H1 (cell line): ENCODE measurements at regions not wholly inside any gene's neighbourhood (a gene's known extent, or its start where the extent isn't known, plus 50 kb on each side); places are given as distances from the start of the nearest gene placed in this dataset.

Source experiments
- CTCF ChIA-PET: fragments of 300-600 bp; sonication (Branson Sonifier 250); formaldehyde crosslinking; loops from one replicate; lab custom pipeline; 2021; ENCODE audit not compliant: partially characterized antibody; lab: Charles Lee
- POLR2A ChIA-PET: fragments of 300-600 bp; sonication (Branson Sonifier 250); formaldehyde crosslinking; loops from one replicate; lab custom pipeline; 2021; ENCODE audit warnings: inconsistent platforms; ENCODE audit not compliant: partially characterized antibody; lab: Charles Lee
- DNase-seq, 2 experiments: peaks; one replicate each; pipeline versions ENCODE4 v3.0.0 to v3.0.0-alpha.2; 2010 to 2022; ENCODE audit warnings: low spot score in 2 of 2, low read depth in 1 of 2, mixed read lengths in 1 of 2
- FAIRE-seq: peaks from 2 replicates; lab custom pipeline; 2011; peaks lifted over from hg19 to GRCh38; lab: Jason Lieb, UNC
- H2AFZ ChIP-seq: 2 replicates; pipeline ENCODE4 v1.8.1; 2012; ENCODE audit warnings: low read length, inconsistent platforms
- H2AK5ac ChIP-seq: 2 replicates; pipeline ENCODE4 v1.6.1; 2013; ENCODE audit warnings: low read depth, low read length
- H2BK120ac ChIP-seq: replicated peaks from 2 replicates; pipeline ENCODE3; 2013; ENCODE audit warnings: low read depth, low read length, inconsistent platforms
- H2BK12ac ChIP-seq: 2 replicates; pipeline ENCODE4 v1.6.1; 2013; ENCODE audit warnings: low read depth, low read length
- H2BK15ac ChIP-seq: 2 replicates; pipeline ENCODE4 v1.6.1; 2013; ENCODE audit warnings: low read length
- H2BK20ac ChIP-seq: 2 replicates; pipeline ENCODE4 v1.6.1; 2013; ENCODE audit warnings: low read length
- H2BK5ac ChIP-seq: 2 replicates; pipeline ENCODE4 v1.6.1; 2013; ENCODE audit warnings: low read depth, low read length
- H3K14ac ChIP-seq: 2 replicates; pipeline ENCODE4 v1.6.1; 2013; ENCODE audit warnings: inconsistent platforms; ENCODE audit not compliant: insufficient read length
- H3K18ac ChIP-seq: 2 replicates; pipeline ENCODE4 v1.6.1; 2013; ENCODE audit warnings: low read length; ENCODE audit errors: extremely low read depth
- H3K23ac ChIP-seq: 2 replicates; pipeline ENCODE4 v1.6.1; 2013; ENCODE audit warnings: inconsistent platforms; ENCODE audit not compliant: insufficient read length
- H3K23me2 ChIP-seq: 2 replicates; pipeline ENCODE4 v1.6.1; 2013; ENCODE audit warnings: low read depth, low read length
- H3K27ac ChIP-seq: 2 replicates; pipeline ENCODE4 v1.6.1; 2011; ENCODE audit warnings: low read depth, low read length, inconsistent platforms
- H3K27me3 ChIP-seq, 4 experiments: replicated peaks in 1 of 4; 1 replicate in 1 of 4; 2 replicates in 3 of 4; pipeline versions ENCODE4 v1.6.1 to v1.8.1; 2011 to 2013; ENCODE audit warnings: low read length in 3 of 4, mild to moderate bottlenecking in 3 of 4, inconsistent platforms in 2 of 4, mixed read lengths in 2 of 4, moderate library complexity in 1 of 4; ENCODE audit not compliant: control insufficient read depth in 3 of 4, insufficient read depth in 3 of 4; ENCODE audit errors: extremely low read depth in 1 of 4
- H3K36me3 ChIP-seq, 4 experiments: 2 replicates each; pipeline versions ENCODE4 v1.6.1 to v1.8.1; 2011 to 2013; ENCODE audit warnings: mild to moderate bottlenecking in 4 of 4, low read length in 3 of 4, moderate library complexity in 2 of 4, control low read depth in 1 of 4, inconsistent platforms in 1 of 4; ENCODE audit not compliant: insufficient read depth in 4 of 4, control insufficient read depth in 2 of 4
- H3K4ac ChIP-seq: replicated peaks from 2 replicates; pipeline ENCODE3; 2013; ENCODE audit warnings: low read length, low read depth, mixed read lengths, inconsistent platforms; ENCODE audit not compliant: insufficient read length
- H3K4me1 ChIP-seq, 4 experiments: replicated peaks in 1 of 4; 1 replicate in 1 of 4; 2 replicates in 3 of 4; pipeline versions ENCODE4 v1.6.1 to v1.8.1; 2011 to 2013; ENCODE audit warnings: low read length in 3 of 4, inconsistent platforms in 2 of 4, mixed read lengths in 1 of 4; ENCODE audit not compliant: insufficient read depth in 4 of 4, control insufficient read depth in 3 of 4
- H3K4me2 ChIP-seq, 2 experiments: 2 replicates each; pipeline versions ENCODE4 v1.6.1 to v1.8.1; 2011 to 2013; ENCODE audit warnings: low read depth in 2 of 2, low read length in 2 of 2, control low read depth in 1 of 2, inconsistent platforms in 1 of 2, mild to moderate bottlenecking in 1 of 2; ENCODE audit not compliant: insufficient read depth in 1 of 2
- H3K4me3 ChIP-seq, 4 experiments: fragments of 200-600, 300-600 bp in 1 of 4; sonication (generic), shearing (Covaris generic), sonication (Bioruptor Twin) in 1 of 4; 2 replicates each; pipeline versions ENCODE4 v1.5.1 to v1.8.1; 2011 to 2016; ENCODE audit warnings: low read length in 4 of 4, low read depth in 3 of 4, control low read depth in 2 of 4, inconsistent platforms in 2 of 4, mild to moderate bottlenecking in 2 of 4, mixed read lengths in 1 of 4, moderate library complexity in 1 of 4; ENCODE audit not compliant: insufficient read depth in 2 of 4; ENCODE audit errors: extremely low read depth in 1 of 4
- H3K56ac ChIP-seq: replicated peaks from 2 replicates; pipeline ENCODE3; 2013; ENCODE audit warnings: low read depth, mild to moderate bottlenecking, mixed read lengths, low read length, inconsistent platforms; ENCODE audit not compliant: insufficient read length
- H3K79me1 ChIP-seq: 2 replicates; pipeline ENCODE4 v1.6.1; 2013; ENCODE audit warnings: low read depth, low read length, control low read depth
- H3K79me2 ChIP-seq, 2 experiments: 2 replicates each; pipeline versions ENCODE4 v1.6.1 to v1.8.1; 2012 to 2013; ENCODE audit warnings: low read length in 2 of 2, mild to moderate bottlenecking in 2 of 2, inconsistent platforms in 1 of 2; ENCODE audit not compliant: insufficient read depth in 2 of 2, control insufficient read depth in 1 of 2
- H3K9ac ChIP-seq, 4 experiments: replicated peaks in 1 of 4; 1 replicate in 1 of 4; 2 replicates in 3 of 4; pipeline versions ENCODE4 v1.6.1 to v1.8.1; 2011 to 2013; ENCODE audit warnings: low read depth in 3 of 4, low read length in 3 of 4, control low read depth in 2 of 4, mild to moderate bottlenecking in 2 of 4, moderate library complexity in 2 of 4, inconsistent platforms in 1 of 4; ENCODE audit errors: extremely low read depth in 1 of 4
- H3K9me3 ChIP-seq, 2 experiments: 2 replicates each; pipeline versions ENCODE4 v1.6.1 to v1.8.1; 2012 to 2013; ENCODE audit warnings: mild to moderate bottlenecking in 2 of 2, moderate library complexity in 2 of 2, control low read depth in 1 of 2, inconsistent platforms in 1 of 2, low read depth in 1 of 2, low read length in 1 of 2, mixed read lengths in 1 of 2; ENCODE audit not compliant: insufficient read depth in 2 of 2
- H4K20me1 ChIP-seq, 2 experiments: replicated peaks in 1 of 2; 2 replicates each; pipeline versions ENCODE3 to v1.8.1; 2011 to 2013; ENCODE audit warnings: inconsistent platforms in 2 of 2, low read length in 2 of 2, mild to moderate bottlenecking in 1 of 2; ENCODE audit not compliant: insufficient read depth in 2 of 2, control insufficient read depth in 1 of 2
- H4K5ac ChIP-seq: 2 replicates; pipeline ENCODE4 v1.6.1; 2013; ENCODE audit warnings: low read length, low read depth, mixed read lengths, inconsistent platforms; ENCODE audit not compliant: insufficient read length
- H4K8ac ChIP-seq: 2 replicates; pipeline ENCODE4 v1.8.0; 2013; ENCODE audit warnings: mild to moderate bottlenecking, moderate library complexity, low read length, inconsistent platforms; ENCODE audit not compliant: insufficient read depth; ENCODE audit errors: extremely low read depth
- H4K91ac ChIP-seq: replicated peaks from 2 replicates; pipeline ENCODE3; 2013; ENCODE audit warnings: low read length, mixed read lengths, inconsistent platforms; ENCODE audit not compliant: insufficient read length
- RAD21 ChIP-seq, 2 experiments: IDR thresholded peaks in 1 of 2; conservative IDR thresholded peaks in 1 of 2; 2 replicates each; pipeline ENCODE4 v1.6.1; 2011; ENCODE audit warnings: low read depth in 2 of 2, low read length in 2 of 2, improper control_type of control experiment in 1 of 2, inconsistent platforms in 1 of 2, mild to moderate bottlenecking in 1 of 2, moderate library complexity in 1 of 2
- YY1 ChIP-seq: IDR thresholded peaks from 2 replicates; pipeline ENCODE4 v1.6.1; 2011; ENCODE audit warnings: low read depth, mild to moderate bottlenecking, low read length
- WGBS, 2 experiments: shearing (Covaris generic) in 1 of 2; methylation state at CpG; one replicate each; pipeline versions ENCODE4 v1.1.6 to v1.1.7; 2013 to 2015; ENCODE audit warnings: low lambda C conversion rate in 2 of 2, mixed read lengths in 2 of 2, inconsistent platforms in 1 of 2, low coverage in 1 of 2, missing lambda C conversion rate in 1 of 2; ENCODE audit not compliant: insufficient replicate concordance in 2 of 2, insufficient coverage in 1 of 2, insufficient read length in 1 of 2; ENCODE audit errors: extremely low coverage in 1 of 2, missing lambda C conversion rate in 1 of 2; 5-methylcytosine and 5-hydroxymethylcytosine counted together
- TF ChIP-seq, protein P1 (sequence below): IDR thresholded peaks from 2 replicates; pipeline ENCODE4 v1.6.1; 2012; ENCODE audit warnings: low read length, inconsistent platforms
- TF ChIP-seq, protein P2 (sequence below), 3 experiments: IDR thresholded peaks; 1 replicate in 2 of 3; 2 replicates in 1 of 3; pipeline versions ENCODE4 v1.5.1 to v1.6.1; 2011; ENCODE audit warnings: low read length in 3 of 3, mild to moderate bottlenecking in 3 of 3, inconsistent platforms in 2 of 3, low read depth in 1 of 3, moderate library complexity in 1 of 3; ENCODE audit not compliant: insufficient read depth in 1 of 3; ENCODE audit errors: control extremely low read depth in 1 of 3

- H2AK5ac ChIP-seq = peak overlapping the region; percentile 72; the same call in 1 of the 2 replicates
- H3K4ac ChIP-seq = no peak overlapping the region
- FAIRE-seq (no peak), DNase-seq (no peak)
- TF ChIP-seq, protein P1, sequence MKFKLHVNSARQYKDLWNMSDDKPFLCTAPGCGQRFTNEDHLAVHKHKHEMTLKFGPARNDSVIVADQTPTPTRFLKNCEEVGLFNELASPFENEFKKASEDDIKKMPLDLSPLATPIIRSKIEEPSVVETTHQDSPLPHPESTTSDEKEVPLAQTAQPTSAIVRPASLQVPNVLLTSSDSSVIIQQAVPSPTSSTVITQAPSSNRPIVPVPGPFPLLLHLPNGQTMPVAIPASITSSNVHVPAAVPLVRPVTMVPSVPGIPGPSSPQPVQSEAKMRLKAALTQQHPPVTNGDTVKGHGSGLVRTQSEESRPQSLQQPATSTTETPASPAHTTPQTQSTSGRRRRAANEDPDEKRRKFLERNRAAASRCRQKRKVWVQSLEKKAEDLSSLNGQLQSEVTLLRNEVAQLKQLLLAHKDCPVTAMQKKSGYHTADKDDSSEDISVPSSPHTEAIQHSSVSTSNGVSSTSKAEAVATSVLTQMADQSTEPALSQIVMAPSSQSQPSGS = no peak
- TF ChIP-seq YY1 (0 out of 2 replicates have a peak, but pooled peaks have one; percentile 23), RAD21 (IDR thresholded peaks at IDR 0.05 in 1 of 2, conservative IDR thresholded peaks at IDR 0.05 in 1 of 2; ENCODE audit: low read depth in 2 of 2, low read length in 2 of 2) (peak; percentile 54 to 67)
- TF ChIP-seq, protein P2, sequence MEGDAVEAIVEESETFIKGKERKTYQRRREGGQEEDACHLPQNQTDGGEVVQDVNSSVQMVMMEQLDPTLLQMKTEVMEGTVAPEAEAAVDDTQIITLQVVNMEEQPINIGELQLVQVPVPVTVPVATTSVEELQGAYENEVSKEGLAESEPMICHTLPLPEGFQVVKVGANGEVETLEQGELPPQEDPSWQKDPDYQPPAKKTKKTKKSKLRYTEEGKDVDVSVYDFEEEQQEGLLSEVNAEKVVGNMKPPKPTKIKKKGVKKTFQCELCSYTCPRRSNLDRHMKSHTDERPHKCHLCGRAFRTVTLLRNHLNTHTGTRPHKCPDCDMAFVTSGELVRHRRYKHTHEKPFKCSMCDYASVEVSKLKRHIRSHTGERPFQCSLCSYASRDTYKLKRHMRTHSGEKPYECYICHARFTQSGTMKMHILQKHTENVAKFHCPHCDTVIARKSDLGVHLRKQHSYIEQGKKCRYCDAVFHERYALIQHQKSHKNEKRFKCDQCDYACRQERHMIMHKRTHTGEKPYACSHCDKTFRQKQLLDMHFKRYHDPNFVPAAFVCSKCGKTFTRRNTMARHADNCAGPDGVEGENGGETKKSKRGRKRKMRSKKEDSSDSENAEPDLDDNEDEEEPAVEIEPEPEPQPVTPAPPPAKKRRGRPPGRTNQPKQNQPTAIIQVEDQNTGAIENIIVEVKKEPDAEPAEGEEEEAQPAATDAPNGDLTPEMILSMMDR (IDR thresholded peaks at IDR 0.05; ENCODE audit: control extremely low read depth in 1 of 3, insufficient read depth in 1 of 3, low read depth in 1 of 3, low read length in 3 of 3) = peak; percentile 48 to 70 (median 63)
- ChIA-PET CTCF (interaction anchor here (0.8 to 2.8 kb wide), 11 partner anchors 8 to 164 kb away, joined by 3 to 11 read pairs (median 5); no protein-coding TSS in a partner anchor), POLR2A (no interaction called here)
- H3K79me2 ChIP-seq = no peaks in the 10 kb centered on the region
- H4K20me1 ChIP-seq = no peaks in the 10 kb centered on the region
- no peak overlapping the region for H3K56ac ChIP-seq
- H2BK5ac ChIP-seq = no peak overlapping the region
- H3K4me1 ChIP-seq = 0 out of 7 replicates have a peak, but pooled peaks cover 0 to 2% (median 0%) of the 10 kb centered on the region in 4 experiments
- H4K91ac ChIP-seq = no peak overlapping the region
- no peak overlapping the region for H2BK12ac ChIP-seq
- no peak overlapping the region for H3K27ac ChIP-seq
- no peak overlapping the region for H2BK15ac ChIP-seq
- H3K27me3 ChIP-seq = no peaks in the 10 kb centered on the region
- no peak overlapping the region for H4K8ac ChIP-seq
- no peaks in the 10 kb centered on the region for H3K9me3 ChIP-seq
- H3K36me3 ChIP-seq = no peaks in the 10 kb centered on the region
- no peak overlapping the region for H2BK20ac ChIP-seq
- H3K23me2 ChIP-seq = no peaks in the 10 kb centered on the region
- no peak overlapping the region for H3K14ac ChIP-seq
- H3K9ac ChIP-seq = no peak overlapping the region
- no peak overlapping the region for H2BK120ac ChIP-seq
- H3K4me2 ChIP-seq = no peak overlapping the region
- no peak overlapping the region for H3K18ac ChIP-seq
- no peak overlapping the region for H4K5ac ChIP-seq
- H3K23ac ChIP-seq = no peak overlapping the region
- H2AFZ ChIP-seq = no peak overlapping the region
- WGBS, 2 experiments = 70% methylated on average over 3 of the region's 3 CpGs; no CpG with 5 or more reads in 1 of the 2 experiments
- no peak overlapping the region for H3K4me3 ChIP-seq
- no peaks in the 10 kb centered on the region for H3K79me1 ChIP-seq
Observed at GRCh38 chr12:94710933-94711332, 60.6 kb upstream of the TMCC3 start.
